NT2/D1 (cell line): ENCODE measurements at regions not wholly inside any gene's neighbourhood (a gene's known extent, or its start where the extent isn't known, plus 50 kb on each side); places are given as distances from the start of the nearest gene placed in this dataset.

ENCODE experiments used
- SUZ12 ChIP-seq: IDR thresholded peaks from 2 replicates; pipeline ENCODE4 v1.6.1; 2011; ENCODE audit not compliant: insufficient read length, insufficient read depth; ENCODE audit errors: extremely low read depth
- YY1 ChIP-seq: IDR thresholded peaks from 2 replicates; pipeline ENCODE4 v1.6.1; 2011; ENCODE audit not compliant: insufficient read length, insufficient read depth
- ZNF274 ChIP-seq: IDR thresholded peaks from 2 replicates; pipeline ENCODE4 v1.6.1; 2011; ENCODE audit warnings: mild to moderate bottlenecking, low read depth, low read length

GRCh38 chr2:15074319-15074718 is 441.8 kb downstream of the LRATD1 start:
- TF ChIP-seq ZNF274 (no peak), YY1 (no peak), SUZ12 (no peak)
